Mesothelial cell of epicardium (in vitro differentiated cells): ENCODE measurements at regions not wholly inside any gene's neighbourhood (a gene's known extent, or its start where the extent isn't known, plus 50 kb on each side); places are given as distances from the start of the nearest gene placed in this dataset.
"Not testable (repeated sequence)": the region's sequence is repeated elsewhere in the genome, so short reads cannot be mapped to it uniquely, and the experiment has no call there.

ENCODE experiments used
- DNase-seq, 2 experiments: peaks; one replicate each; pipeline ENCODE4 v3.0.0; 2021; ENCODE audit warnings: low spot score in 2 of 2; ENCODE audit not compliant: unreplicated experiment in 2 of 2
- H3K27ac Mint-ChIP-seq: 2 replicates; pipeline ENCODE4 v1.8.0; 2021; ENCODE audit warnings: mixed read lengths
- H3K27me3 Mint-ChIP-seq: 2 replicates; pipeline ENCODE4 v1.8.0; 2021; ENCODE audit warnings: low read depth, mixed read lengths
- H3K36me3 Mint-ChIP-seq: 2 replicates; pipeline ENCODE4 v1.8.0; 2021; ENCODE audit warnings: mixed read lengths
- H3K4me1 Mint-ChIP-seq: 2 replicates; pipeline ENCODE4 v1.8.0; 2021; ENCODE audit warnings: mixed read lengths
- H3K4me3 Mint-ChIP-seq: 2 replicates; pipeline ENCODE4 v1.8.0; 2021; ENCODE audit warnings: mild to moderate bottlenecking, moderate library complexity, mixed read lengths
- H3K9me3 Mint-ChIP-seq: 2 replicates; pipeline ENCODE4 v1.8.0; 2021; ENCODE audit warnings: mixed read lengths
- CTCF ChIP-seq: fragments of 200-600 bp; sonication (generic); IDR thresholded peaks from one replicate; pipeline ENCODE4 v1.5.0; 2021; ENCODE audit warnings: antibody characterized with exemption; ENCODE audit not compliant: unreplicated experiment

- H3K27ac Mint-ChIP-seq, result no peak overlapping the region
- H3K27me3 Mint-ChIP-seq, result no peaks in the 10 kb centered on the region
- H3K4me3 Mint-ChIP-seq, result no peak overlapping the region
- no peaks in the 10 kb centered on the region for H3K4me1 Mint-ChIP-seq
- DNase-seq, result no peak
- no peaks in the 10 kb centered on the region for H3K36me3 Mint-ChIP-seq
- H3K9me3 Mint-ChIP-seq, result no peaks in the 10 kb centered on the region
- TF ChIP-seq CTCF, result no peak
Measured at GRCh38 chr10:34895977-34896376, 80.9 kb upstream of the PARD3 start.

GRCh38 chr10:34895046-34895445 is 80.0 kb upstream of the PARD3 start:
- H3K36me3 Mint-ChIP-seq, H3K27ac Mint-ChIP-seq, H3K9me3 Mint-ChIP-seq, H3K27me3 Mint-ChIP-seq, DNase-seq, H3K4me3 Mint-ChIP-seq, H3K4me1 Mint-ChIP-seq: not testable (repeated sequence)

- H3K4me1 Mint-ChIP-seq, H3K36me3 Mint-ChIP-seq, H3K27me3 Mint-ChIP-seq, H3K9me3 Mint-ChIP-seq, H3K4me3 Mint-ChIP-seq, DNase-seq, H3K27ac Mint-ChIP-seq: not testable (repeated sequence)
Measured at GRCh38 chr10:34892521-34892920, 77.4 kb upstream of the PARD3 start.

GRCh38 chr10:34890939-34891338 is 75.8 kb upstream of the PARD3 start:
- no peak for DNase-seq
- no peak overlapping the region for H3K4me3 Mint-ChIP-seq
- H3K4me1 Mint-ChIP-seq, result peaks cover 4% of the 10 kb centered on the region
- H3K36me3 Mint-ChIP-seq, result no peaks in the 10 kb centered on the region
- H3K27ac Mint-ChIP-seq, result no peak overlapping the region
- TF ChIP-seq CTCF, result no peak
- H3K27me3 Mint-ChIP-seq, result no peaks in the 10 kb centered on the region
- H3K9me3 Mint-ChIP-seq, result peaks cover 5% of the 10 kb centered on the region

GRCh38 chr10:34889004-34889869 is 74.1 kb upstream of the PARD3 start:
- H3K4me1 Mint-ChIP-seq, result peaks cover 16% of the 10 kb centered on the region
- peaks cover 9% of the 10 kb centered on the region for H3K9me3 Mint-ChIP-seq
- TF ChIP-seq CTCF, result no peak
- DNase-seq, result no peak
- no peak overlapping the region for H3K27ac Mint-ChIP-seq
- no peaks in the 10 kb centered on the region for H3K27me3 Mint-ChIP-seq
- no peaks in the 10 kb centered on the region for H3K36me3 Mint-ChIP-seq
- no peak overlapping the region for H3K4me3 Mint-ChIP-seq

- H3K36me3 Mint-ChIP-seq, result no peaks in the 10 kb centered on the region
- H3K4me1 Mint-ChIP-seq, result peaks cover 16% of the 10 kb centered on the region
- TF ChIP-seq CTCF, result no peak
- H3K9me3 Mint-ChIP-seq, result peaks cover 10% of the 10 kb centered on the region
- no peak overlapping the region for H3K27ac Mint-ChIP-seq
- DNase-seq, result no peak
- no peaks in the 10 kb centered on the region for H3K27me3 Mint-ChIP-seq
- H3K4me3 Mint-ChIP-seq, result no peak overlapping the region
Measured at GRCh38 chr10:34886906-34887642, 72.0 kb upstream of the PARD3 start.
